Calu3 (cell line): ENCODE measurements at regions not wholly inside any gene's neighbourhood (a gene's known extent, or its start where the extent isn't known, plus 50 kb on each side); places are given as distances from the start of the nearest gene placed in this dataset.

Source experiments
- BruUV-seq: library from RNA; stranded (reverse); fragments of 400-500 nt; replicated peaks from 2 replicates; lab custom pipeline; 2021; lab: Mats Ljungman, UMichigan
- CTCF ChIA-PET: fragments of 300-600 bp; sonication (Branson Sonifier 250); formaldehyde crosslinking; loops from one replicate; lab custom pipeline; 2022; ENCODE audit warnings: antibody characterized with exemption; lab: Charles Lee
- DNase-seq: peaks from one replicate; pipeline ENCODE4 v3.0.0; 2022
- H3K27ac Mint-ChIP-seq: one replicate; pipeline ENCODE4 v1.8.0; 2022; ENCODE audit warnings: mixed read lengths; ENCODE audit not compliant: unreplicated experiment
- H3K27me3 Mint-ChIP-seq: one replicate; pipeline ENCODE4 v1.8.0; 2022; ENCODE audit warnings: mixed read lengths; ENCODE audit not compliant: unreplicated experiment
- H3K36me3 Mint-ChIP-seq: one replicate; pipeline ENCODE4 v1.8.0; 2022; ENCODE audit warnings: mild to moderate bottlenecking, moderate library complexity, mixed read lengths; ENCODE audit not compliant: insufficient read depth, unreplicated experiment
- H3K4me1 Mint-ChIP-seq: one replicate; pipeline ENCODE4 v1.8.0; 2022; ENCODE audit warnings: mild to moderate bottlenecking, low read depth, mixed read lengths; ENCODE audit not compliant: unreplicated experiment
- H3K4me3 Mint-ChIP-seq: one replicate; pipeline ENCODE4 v1.8.0; 2022; ENCODE audit warnings: mild to moderate bottlenecking, low read depth, moderate library complexity, mixed read lengths; ENCODE audit not compliant: unreplicated experiment
- H3K9me3 Mint-ChIP-seq: one replicate; pipeline ENCODE4 v1.8.0; 2022; ENCODE audit warnings: low read depth, mixed read lengths; ENCODE audit not compliant: unreplicated experiment
- intact Hi-C: fragments of 100-400 bp; cut with micrococcal nuclease; formaldehyde crosslinking; loops from one replicate; pipeline ENCODE4 v1.10.0; 2022; ENCODE audit not compliant: unreplicated experiment
- TF ChIP-seq, protein P1 (sequence below): fragments of 200-600 bp; IDR thresholded peaks from one replicate; pipeline ENCODE4 v1.8.0; 2022; ENCODE audit warnings: antibody characterized with exemption; ENCODE audit not compliant: unreplicated experiment

DNA sequence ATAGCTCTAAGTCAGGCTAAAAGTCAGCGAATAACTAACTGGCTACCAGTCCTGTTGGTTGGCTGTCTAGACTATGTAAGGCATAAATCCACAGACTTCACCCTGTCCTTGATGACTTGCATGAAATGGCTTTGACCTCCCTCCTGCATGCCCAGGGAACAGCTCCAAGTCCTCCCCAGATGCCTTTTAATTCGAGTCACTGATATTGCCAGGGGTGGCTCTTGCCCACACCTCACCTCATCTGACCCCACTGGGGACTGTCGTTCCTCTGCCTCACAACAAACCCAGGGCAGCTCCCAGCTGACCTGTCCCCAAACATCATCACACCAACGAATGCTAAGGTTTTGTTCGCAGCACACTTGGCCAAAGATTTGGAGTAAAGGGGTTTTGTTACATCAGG lies 396.0 kb upstream of the ID2 start:
- intact Hi-C loops, result no loop called here
- Mint-ChIP-seq H3K9me3 (no peaks in the 10 kb centered on the region), H3K4me1 (peaks cover 14% of the 10 kb centered on the region), H3K4me3 (no peak overlapping the region), H3K36me3 (no peaks in the 10 kb centered on the region), H3K27ac (no peak overlapping the region), H3K27me3 (no peaks in the 10 kb centered on the region)
- TF ChIP-seq, protein P1, sequence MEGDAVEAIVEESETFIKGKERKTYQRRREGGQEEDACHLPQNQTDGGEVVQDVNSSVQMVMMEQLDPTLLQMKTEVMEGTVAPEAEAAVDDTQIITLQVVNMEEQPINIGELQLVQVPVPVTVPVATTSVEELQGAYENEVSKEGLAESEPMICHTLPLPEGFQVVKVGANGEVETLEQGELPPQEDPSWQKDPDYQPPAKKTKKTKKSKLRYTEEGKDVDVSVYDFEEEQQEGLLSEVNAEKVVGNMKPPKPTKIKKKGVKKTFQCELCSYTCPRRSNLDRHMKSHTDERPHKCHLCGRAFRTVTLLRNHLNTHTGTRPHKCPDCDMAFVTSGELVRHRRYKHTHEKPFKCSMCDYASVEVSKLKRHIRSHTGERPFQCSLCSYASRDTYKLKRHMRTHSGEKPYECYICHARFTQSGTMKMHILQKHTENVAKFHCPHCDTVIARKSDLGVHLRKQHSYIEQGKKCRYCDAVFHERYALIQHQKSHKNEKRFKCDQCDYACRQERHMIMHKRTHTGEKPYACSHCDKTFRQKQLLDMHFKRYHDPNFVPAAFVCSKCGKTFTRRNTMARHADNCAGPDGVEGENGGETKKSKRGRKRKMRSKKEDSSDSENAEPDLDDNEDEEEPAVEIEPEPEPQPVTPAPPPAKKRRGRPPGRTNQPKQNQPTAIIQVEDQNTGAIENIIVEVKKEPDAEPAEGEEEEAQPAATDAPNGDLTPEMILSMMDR, result no peak
- CTCF ChIA-PET, result no interaction called here
- no peak for DNase-seq
- no TSS peak for BruUV-seq

DNA sequence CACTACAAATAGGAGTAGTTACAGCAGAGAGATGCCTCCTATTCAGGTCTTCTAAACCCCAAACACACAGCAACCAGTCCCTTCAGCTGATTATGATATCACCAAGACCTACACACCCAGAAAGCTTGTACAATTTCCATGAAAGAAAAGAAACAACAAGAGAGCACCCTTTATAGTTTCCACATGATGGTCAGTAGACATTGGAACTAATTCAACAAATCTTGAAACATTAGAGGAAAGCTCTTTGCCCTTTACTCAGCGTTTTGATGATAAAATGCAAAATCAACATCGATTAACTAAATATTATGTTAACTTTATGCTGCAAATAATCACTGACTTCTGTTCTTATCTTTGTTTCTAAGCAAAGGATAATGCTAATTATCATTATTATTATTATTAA lies 393.6 kb upstream of the ID2 start:
- Mint-ChIP-seq H3K36me3 (no peaks in the 10 kb centered on the region), H3K4me1 (peaks cover 14% of the 10 kb centered on the region), H3K27ac (no peak overlapping the region), H3K27me3 (no peaks in the 10 kb centered on the region), H3K4me3 (no peak overlapping the region), H3K9me3 (no peaks in the 10 kb centered on the region)
- intact Hi-C loops, result no loop called here
- BruUV-seq, result no TSS peak
- TF ChIP-seq, protein P1, result no peak
- no peak for DNase-seq
- CTCF ChIA-PET, result no interaction called here

DNA sequence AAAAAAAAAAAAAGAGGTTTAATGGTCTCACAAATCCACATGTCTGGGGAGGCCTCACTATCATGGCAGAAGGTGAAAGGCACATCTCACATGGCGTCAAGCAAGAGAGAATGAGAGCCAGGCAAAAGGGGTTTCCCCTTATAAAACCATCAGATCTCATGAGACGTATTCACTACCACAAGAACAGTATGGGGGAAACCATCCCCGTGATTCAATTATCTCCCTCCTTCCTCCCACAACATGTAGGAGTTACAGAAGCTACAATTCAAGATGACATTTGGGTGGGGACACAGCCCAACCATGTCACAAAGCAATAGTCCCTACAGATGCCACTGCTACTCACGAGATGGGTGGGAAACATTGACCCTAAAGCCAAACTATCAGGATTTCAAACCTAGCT lies 392.7 kb upstream of the ID2 start:
- Mint-ChIP-seq H3K4me3 (no peak overlapping the region), H3K27ac (no peak overlapping the region), H3K27me3 (no peaks in the 10 kb centered on the region), H3K9me3 (no peaks in the 10 kb centered on the region), H3K36me3 (no peaks in the 10 kb centered on the region), H3K4me1 (peaks cover 11% of the 10 kb centered on the region)
- DNase-seq, result no peak
- intact Hi-C loops, result no loop called here
- CTCF ChIA-PET, result no interaction called here
- BruUV-seq, result no TSS peak
- TF ChIP-seq, protein P1, result no peak

DNA sequence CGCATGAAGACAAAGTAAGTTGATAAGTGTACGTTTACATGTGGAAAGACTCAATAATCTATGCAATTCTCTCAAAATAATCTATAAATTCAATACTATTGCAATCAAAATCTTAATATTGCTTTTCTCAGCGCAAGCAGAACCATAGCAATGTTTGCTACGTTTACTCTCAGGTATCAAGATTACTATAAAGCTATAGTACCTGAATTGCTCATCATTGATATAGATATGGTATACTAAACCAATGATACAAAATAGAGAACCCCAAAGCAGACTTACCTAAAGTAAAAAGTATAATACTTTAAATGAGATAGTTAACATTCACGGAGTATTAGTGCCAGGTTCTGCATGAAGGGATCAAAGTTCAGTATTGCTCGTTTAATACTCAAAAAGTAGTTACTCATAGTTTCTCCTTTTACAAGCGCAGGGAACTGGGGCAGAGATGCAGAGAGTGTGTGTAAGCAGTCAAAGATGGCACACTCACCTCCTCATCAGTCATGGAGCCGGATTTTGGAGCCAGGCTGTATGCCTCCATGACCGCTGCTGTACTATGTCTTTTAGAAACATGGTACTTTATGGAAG lies 391.0 kb upstream of the ID2 start:
- Mint-ChIP-seq H3K4me3 (no peak overlapping the region), H3K27ac (no peak overlapping the region), H3K4me1 (no peaks in the 10 kb centered on the region), H3K27me3 (no peaks in the 10 kb centered on the region), H3K9me3 (no peaks in the 10 kb centered on the region), H3K36me3 (no peaks in the 10 kb centered on the region)
- no TSS peak for BruUV-seq
- TF ChIP-seq, protein P1, result no peak
- intact Hi-C loops, result no loop called here
- DNase-seq, result no peak
- CTCF ChIA-PET, result no interaction called here
